Right lobe of liver (tissue), 4 donors: ENCODE measurements at regions not wholly inside any gene's neighbourhood (a gene's known extent, or its start where the extent isn't known, plus 50 kb on each side); places are given as distances from the start of the nearest gene placed in this dataset.

Source experiments
- CTCF ChIP-seq, 4 donors: fragments of 200-600 bp in 3 of 4; fragments of 450-650 bp in 1 of 4; IDR thresholded peaks; one replicate each; pipeline versions ENCODE4 v1.5.1 to v1.8.0; 2016 to 2022; ENCODE audit warnings: antibody characterized with exemption in 4 of 4, mild to moderate bottlenecking in 2 of 4
- POLR2A ChIP-seq: fragments of 450-650 bp; IDR thresholded peaks from one replicate; pipeline ENCODE4 v1.6.1; 2017; ENCODE audit warnings: antibody characterized with exemption, mild to moderate bottlenecking
- donor health status: DM: no; HTN: no; CAD: no.
- donor health status: DM: no; HTN: no; CAD: no.
- donor health status: DM: no; HTN: yes; CAD: no.

GRCh38 chr4:24214796-24215195 lies 324.9 kb upstream of the PPARGC1A start:
- TF ChIP-seq CTCF (IDR thresholded peaks at IDR 0.05) (no peak), POLR2A (no peak)
